DMS79 (cell line): ENCODE measurements at regions not wholly inside any gene's neighbourhood (a gene's known extent, or its start where the extent isn't known, plus 50 kb on each side); places are given as distances from the start of the nearest gene placed in this dataset.

Experiments used
- DNase-seq: peaks from one replicate; lab custom pipeline; 2025; lab: John Stamatoyannopoulos, UW

GRCh38 chr4:171759274-171759673, 53.9 kb upstream of the GALNTL6 start:
- no peak for DNase-seq

GRCh38 chr4:171751538-171751937, 61.7 kb upstream of the GALNTL6 start:
- no peak for DNase-seq

- no peak for DNase-seq
These were observed 66.8 kb upstream of the GALNTL6 start for GRCh38 chr4:171746418-171746817.

GRCh38 chr4:171742436-171742835, 70.8 kb upstream of the GALNTL6 start:
- no peak for DNase-seq

- DNase-seq: no peak
These were observed 86.0 kb upstream of the GALNTL6 start for GRCh38 chr4:171727185-171727584.

- no peak for DNase-seq
These were observed 91.3 kb upstream of the GALNTL6 start for GRCh38 chr4:171721937-171722336.

GRCh38 chr4:171719691-171720090, 93.5 kb upstream of the GALNTL6 start:
- no peak for DNase-seq

- DNase-seq: no peak
These were observed 94.5 kb upstream of the GALNTL6 start for GRCh38 chr4:171718665-171719064.

- no peak for DNase-seq
These were observed 95.1 kb upstream of the GALNTL6 start for GRCh38 chr4:171718069-171718468.

- DNase-seq: no peak
These were observed 95.9 kb upstream of the GALNTL6 start for GRCh38 chr4:171717231-171717741.

- no peak for DNase-seq
These were observed 97.2 kb upstream of the GALNTL6 start for GRCh38 chr4:171715973-171716372.

GRCh38 chr4:171714791-171715454, 98.3 kb upstream of the GALNTL6 start:
- DNase-seq: no peak

GRCh38 chr4:171710743-171711142, 102.5 kb upstream of the GALNTL6 start:
- no peak for DNase-seq

GRCh38 chr4:171676555-171677215, 136.5 kb upstream of the GALNTL6 start:
- DNase-seq: no peak

- DNase-seq: no peak
These were observed 138.4 kb upstream of the GALNTL6 start for GRCh38 chr4:171674781-171675180.

- no peak for DNase-seq
These were observed 144.8 kb upstream of the GALNTL6 start for GRCh38 chr4:171668403-171668802.

GRCh38 chr4:171667906-171668305, 145.3 kb upstream of the GALNTL6 start:
- DNase-seq: no peak

GRCh38 chr4:171651071-171651470, 162.1 kb upstream of the GALNTL6 start:
- DNase-seq: no peak

- no peak for DNase-seq
These were observed 162.7 kb upstream of the GALNTL6 start for GRCh38 chr4:171650543-171650942.

- no peak for DNase-seq
These were observed 164.3 kb upstream of the GALNTL6 start for GRCh38 chr4:171648926-171649325.

GRCh38 chr4:171646984-171647383, 166.2 kb upstream of the GALNTL6 start:
- no peak for DNase-seq

GRCh38 chr4:171644430-171645057, 168.7 kb upstream of the GALNTL6 start:
- DNase-seq: no peak

- DNase-seq: no peak
These were observed 173.7 kb upstream of the GALNTL6 start for GRCh38 chr4:171639540-171639939.
